Left lobe of liver (tissue), 2 donors: ENCODE measurements at regions not wholly inside any gene's neighbourhood (a gene's known extent, or its start where the extent isn't known, plus 50 kb on each side); places are given as distances from the start of the nearest gene placed in this dataset.
A peak's percentile ranks its signal among the peaks of the same experiment; 100 is the strongest.

Experiments used
- ATAC-seq: fragments of 200-7000 bp; cut with Tn5 transposase; one replicate; pipeline ENCODE4 v1.9.1; 2020; ENCODE audit warnings: mild to moderate bottlenecking, moderate library complexity
- DNase-seq: peaks from one replicate; pipeline ENCODE4 v3.0.0-alpha.2; 2020; ENCODE audit warnings: low spot score
- donor health status: DM: no; HTN: no; CAD: no; lungs with moderate emphysema.
- donor health status: DM: no; HTN: yes; CAD: no.

DNA sequence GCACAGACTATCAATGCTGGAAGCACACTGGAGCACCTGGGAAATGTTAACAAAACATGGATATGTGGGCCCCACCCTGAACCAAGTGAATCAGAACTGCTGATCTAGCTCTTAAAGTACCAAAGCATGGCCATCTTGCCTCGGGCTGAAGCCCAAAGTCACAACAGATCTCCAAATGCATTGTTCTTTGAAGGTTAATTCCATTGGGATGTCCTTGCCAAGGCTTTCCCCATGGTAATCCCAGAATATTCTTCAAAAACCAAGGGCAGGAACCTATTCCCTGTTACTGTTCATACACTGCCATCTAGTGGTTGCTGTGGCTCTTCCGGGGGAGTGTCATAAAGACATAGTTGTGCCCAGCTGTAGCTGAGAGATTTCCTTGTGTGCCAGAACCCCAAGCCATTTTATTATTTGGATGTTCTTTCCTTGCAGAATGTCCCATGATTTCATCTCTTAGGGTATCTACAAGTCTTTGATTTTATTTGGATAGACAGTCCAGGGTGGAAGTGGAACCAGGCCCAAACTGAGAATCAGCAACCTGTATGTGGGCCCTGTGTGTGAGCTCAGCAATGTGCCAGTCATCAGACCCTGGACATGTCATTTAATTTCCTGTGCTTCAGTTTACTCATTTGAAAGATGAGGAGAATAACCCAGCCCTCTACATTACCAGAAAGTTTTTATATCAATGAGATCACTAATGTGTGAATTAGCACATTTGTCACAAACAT is 290.0 kb downstream of the ACTL7B start:
- ATAC-seq, result peak; percentile 98
- DNase-seq, result no peak

DNA sequence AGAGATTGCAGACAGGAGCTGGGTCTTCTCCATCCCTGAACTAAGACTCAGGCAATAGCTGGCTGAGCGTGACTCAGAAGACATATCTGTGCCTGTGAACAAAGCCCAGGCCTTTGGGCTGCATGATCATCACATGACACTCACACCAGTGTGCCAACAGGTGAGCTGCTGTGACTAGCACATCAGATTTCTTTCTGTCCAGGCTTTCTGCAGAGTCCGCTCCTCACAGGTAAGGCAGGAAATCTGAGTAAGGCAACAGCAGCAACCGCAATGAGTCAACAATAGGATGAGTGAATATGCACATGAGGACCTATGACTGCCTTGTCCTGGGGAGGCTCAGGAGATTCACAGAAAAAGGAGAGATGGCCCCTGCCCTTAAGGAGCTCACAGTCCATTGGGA is 293.6 kb downstream of the ACTL7B start:
- DNase-seq (no peak), ATAC-seq (no peak)

DNA sequence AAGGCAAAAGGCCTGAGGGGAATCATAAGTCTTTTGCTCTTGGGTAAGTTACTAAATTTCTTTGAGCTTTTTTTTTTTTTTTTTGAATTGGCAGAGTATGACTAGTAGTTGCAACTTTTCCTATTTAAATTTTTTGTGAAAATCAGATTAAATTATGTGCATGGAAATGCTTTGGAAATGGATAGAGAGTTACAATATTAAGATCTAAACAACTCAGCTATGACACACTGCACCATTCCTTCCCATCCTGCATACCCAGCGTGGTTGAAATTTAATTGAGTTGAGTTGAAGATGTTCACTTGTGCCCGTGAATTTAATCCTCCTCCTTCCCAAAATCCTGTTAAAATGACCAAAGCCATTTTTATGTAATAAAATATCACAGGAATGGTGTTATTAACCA is 296.4 kb downstream of the ACTL7B start:
- ATAC-seq (no peak), DNase-seq (no peak)

DNA sequence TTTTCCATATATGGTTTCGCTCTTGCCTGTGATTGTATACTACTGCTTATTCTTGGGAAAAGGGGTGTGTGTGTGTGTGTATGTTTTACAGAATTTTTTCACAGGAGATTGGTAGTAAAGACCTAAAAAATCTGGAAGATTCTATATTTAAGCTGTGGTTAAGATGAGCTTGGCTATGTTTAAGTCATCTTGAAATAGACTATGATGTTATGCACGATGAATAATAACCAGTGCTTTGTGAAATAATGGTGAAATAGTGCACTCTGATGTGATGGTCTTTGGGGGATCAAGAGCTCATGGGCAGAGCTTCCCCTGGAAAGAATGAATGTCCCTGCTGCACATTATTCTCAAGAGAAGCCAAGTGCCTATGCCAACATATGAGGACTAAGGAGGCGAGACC is 301.0 kb downstream of the ACTL7B start:
- ATAC-seq, result no peak
- no peak for DNase-seq

DNA sequence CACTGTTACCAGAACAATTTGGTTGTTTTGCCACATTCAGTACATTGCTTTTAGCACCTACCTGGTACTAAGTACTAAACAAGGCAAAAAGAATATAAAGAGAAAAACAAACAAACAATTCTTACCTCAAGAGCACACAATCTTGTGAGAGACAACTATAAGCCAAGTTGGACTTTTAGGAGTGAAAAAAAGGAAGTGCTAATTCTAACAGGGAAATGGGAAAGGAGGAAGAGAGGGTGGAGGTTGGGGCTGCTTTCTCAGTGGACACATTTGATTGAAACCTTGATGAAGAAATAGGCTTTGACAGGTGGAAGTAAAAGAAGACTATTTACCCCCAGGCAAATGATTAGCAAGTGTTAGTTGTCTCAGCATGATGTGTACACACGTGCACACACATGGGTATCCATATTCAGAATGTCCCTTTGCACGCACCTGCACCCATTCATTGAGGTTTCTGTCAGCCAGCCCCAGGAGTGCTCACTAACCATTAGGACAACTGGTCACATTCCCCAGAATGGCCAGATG is 302.6 kb downstream of the ACTL7B start:
- ATAC-seq (no peak), DNase-seq (no peak)

DNA sequence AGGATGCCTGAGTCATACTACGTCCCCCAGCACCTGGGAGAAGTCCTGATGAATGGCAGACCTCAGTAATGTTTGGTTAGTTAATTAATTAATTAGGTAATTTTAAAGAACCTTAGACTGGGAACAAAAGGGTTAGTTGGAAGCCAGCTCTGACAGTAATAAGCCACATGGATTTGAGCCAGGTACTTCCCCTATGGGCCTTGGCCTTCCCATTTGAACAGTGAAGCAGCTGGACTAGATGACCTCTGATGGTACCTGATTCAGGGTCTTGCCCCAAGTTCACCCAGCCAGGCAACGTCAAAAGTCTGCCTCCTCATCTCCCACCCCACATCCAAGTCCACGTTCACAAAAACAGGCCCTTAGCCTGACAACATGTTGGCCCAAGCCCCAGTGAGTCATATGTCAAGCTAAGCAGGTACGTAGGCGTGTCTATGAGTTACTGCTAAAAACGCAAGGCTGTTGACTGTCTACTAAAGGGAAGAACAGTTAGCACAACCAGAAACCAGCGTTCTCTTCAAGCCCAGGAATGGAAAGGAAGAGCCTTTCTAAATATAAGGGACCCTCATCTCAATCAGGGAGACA is 303.2 kb downstream of the ACTL7B start:
- ATAC-seq (no peak), DNase-seq (no peak)

DNA sequence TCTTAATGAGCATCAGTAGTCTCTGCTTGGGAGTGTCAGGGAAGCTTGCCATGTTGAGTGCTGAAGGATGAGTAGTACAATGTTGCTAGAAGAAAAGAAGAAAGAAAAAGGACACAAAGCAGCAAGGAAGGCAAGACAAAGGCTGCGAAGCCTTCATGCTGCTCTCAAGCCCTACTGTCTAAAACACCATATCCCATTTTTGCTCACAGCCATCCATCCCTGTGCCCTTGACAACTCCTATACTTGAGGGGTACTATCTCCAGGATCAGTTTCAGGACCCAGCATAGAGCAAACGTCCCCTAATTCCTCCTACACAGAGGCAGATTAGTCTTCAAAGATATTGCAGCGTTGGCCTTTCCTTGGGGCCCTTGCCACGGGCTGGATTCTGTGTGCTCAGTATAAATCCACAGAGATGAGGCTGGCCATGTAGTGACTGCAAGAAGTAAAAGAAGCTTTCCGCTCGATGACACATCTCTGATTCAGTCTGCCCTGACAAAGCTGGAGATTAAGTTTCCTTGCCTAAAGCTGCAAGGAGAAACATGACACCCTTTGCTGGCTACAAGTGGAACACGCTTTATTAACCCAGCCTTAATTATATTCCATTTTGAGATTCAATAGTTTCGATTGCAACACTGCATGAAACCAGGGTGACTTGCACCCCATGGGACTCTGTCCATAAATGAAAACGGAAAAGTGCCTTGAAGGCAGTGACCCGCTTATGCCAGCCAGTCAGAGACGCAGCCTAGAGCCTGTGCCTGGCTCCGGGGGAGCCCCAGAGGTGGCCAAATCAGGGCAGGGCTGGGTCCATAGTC is 304.6 kb downstream of the ACTL7B start:
- no peak for ATAC-seq

DNA sequence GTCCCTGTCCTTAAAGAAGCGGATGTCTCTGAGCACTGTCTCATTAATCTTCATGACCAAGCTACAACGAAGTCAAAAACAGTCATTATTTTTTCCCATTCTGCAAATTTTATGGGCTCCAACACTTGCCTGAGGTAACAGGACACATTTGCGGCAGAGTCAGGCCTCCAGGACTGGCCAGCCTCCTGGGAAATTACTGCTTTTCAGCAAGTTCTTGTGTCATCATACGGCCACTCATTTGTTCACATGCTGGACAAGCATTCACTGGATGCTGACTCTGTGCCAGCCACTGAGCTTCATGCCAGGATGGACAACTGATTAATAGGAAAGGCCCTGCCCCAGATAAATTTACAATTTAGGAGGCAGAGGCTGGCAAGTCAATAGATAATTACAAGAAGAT is 305.7 kb downstream of the ACTL7B start:
- no peak for ATAC-seq
- DNase-seq, result no peak

More for the DNA sequence above, 304.6 kb downstream of the ACTL7B start:
- DNase-seq, result no peak

DNA sequence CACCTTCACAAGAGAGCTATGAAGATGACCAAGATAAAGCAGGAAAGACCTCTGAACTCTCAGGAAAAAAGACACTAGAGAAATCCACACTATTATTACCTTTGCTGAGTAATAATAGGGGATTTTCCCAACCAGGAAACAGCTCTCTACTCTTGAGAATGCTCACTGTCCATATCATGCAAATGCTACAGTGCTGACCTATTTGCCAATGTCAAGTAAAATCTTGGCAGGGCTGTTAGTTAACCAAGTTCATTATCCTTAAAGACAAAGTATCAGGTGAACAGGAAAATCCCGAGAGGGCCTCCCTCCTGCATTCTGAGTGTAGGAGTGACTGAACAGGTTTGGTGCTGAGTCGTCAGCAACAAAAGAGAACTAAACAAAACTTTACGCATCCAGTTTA is 306.6 kb downstream of the ACTL7B start:
- DNase-seq (no peak), ATAC-seq (no peak)

DNA sequence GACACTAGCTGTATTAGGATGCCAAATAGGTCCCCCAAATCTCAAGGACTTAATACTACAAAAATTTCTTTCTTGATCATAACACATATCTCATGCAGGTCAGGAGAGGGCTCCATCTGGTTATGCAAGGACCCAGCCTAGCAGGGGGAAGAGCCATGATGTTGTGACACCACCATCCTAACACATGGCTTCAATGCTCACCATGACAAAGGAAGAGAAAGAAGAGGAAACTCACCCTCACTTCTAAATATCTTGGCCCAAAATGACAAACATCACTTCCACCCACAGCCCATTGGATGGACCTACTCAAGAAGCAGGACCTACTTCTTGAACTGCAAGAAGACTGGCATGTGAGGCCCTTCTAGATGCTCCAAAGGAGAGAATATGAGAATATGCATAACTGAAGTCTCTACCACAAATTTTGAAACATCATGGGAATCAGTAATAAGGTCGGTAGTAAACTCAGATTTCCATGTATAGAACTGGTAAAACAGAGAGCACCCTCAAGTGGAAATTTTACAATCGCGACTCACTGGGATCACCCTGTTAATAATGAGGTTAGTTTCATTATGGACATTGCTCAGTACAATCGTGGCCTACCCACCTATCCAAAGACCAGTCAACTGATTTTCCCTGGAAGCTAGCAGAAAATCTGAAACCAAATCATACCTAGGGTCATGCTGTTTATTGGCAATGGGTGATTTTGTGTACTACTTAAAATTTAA is 308.2 kb downstream of the ACTL7B start:
- ATAC-seq (no peak), DNase-seq (no peak)

DNA sequence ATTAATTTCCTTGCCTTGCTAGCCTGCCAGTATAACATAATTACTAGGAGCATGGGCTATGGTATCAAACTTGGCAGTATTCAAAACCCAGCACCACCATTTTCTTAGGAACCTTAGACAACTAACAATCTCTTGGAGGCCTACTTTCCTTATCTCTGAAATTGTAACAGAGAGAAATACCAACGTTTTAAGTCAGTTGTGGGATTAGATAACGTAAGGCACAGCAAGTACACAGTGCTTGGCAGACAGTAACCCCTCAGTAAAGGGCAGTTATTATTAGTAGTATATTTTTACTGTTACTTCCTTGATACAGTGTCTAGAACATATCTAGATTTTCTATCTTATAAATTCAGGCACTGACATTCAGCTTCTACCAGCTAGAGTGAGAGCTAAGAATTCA is 309.6 kb downstream of the ACTL7B start:
- no peak for ATAC-seq
- no peak for DNase-seq

DNA sequence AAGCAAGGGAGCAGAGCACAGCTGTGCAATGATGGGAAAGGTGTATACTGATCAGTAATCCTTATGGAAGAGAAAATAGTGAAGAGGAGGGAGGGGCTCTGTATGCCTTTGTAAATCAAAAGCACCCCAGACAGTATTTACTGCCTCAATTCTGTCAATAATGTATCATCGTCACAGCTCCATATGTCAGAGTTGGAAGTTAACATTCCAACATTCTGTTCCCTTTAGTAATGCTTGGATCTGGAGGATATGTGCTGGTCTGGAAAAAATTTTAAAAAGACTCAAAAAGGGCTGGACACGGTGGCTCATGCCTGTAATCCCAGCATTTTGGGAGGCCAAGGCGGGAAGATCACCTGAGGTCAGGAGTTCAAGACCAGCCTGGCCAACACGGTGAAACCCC is 310.4 kb downstream of the ACTL7B start:
- ATAC-seq (no peak), DNase-seq (no peak)

DNA sequence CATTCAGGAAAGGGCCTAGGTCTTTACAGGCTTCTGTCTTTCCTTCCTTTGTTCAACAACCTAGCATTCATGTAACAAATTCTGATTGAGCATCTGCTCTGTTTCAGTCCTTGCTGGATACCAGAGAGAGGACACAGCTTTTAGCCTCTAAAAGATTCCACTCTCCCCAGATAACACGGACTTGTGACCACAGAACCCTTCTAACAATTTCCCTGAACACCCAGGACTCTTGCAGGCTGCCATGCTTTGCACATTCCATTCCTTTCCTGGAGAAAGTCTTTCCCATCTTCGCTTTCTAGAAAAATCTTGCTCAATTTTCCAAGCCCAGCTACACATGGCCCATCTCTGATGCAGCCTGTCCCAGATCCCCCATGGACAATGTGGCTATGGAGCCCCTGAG is 310.9 kb downstream of the ACTL7B start:
- DNase-seq (no peak), ATAC-seq (no peak)

DNA sequence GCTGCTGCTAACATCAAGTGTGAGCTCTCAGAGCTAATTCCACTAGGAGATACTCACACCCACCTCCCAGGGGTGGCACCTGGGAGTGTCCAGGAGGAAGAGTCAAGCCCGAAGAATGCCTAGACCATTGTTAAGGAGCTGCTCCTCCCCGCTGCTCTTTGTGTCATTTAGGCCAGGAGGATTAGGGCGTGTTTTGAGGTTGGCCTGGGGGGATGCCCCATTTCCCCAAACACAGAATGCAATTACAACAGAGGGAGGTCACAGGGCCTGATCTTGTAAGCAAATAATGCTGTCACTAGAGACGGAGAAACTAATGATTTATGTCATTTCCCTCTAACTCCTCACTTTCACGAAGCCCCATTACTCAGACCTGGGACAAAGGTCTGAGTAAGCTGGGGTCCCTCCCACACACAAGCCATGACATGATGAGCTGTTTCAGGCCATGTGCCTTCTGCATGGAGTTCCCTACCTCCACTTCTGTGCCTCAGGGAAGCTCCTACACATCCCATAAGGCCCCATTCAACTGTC is 312.5 kb downstream of the ACTL7B start:
- DNase-seq (no peak), ATAC-seq (no peak)

DNA sequence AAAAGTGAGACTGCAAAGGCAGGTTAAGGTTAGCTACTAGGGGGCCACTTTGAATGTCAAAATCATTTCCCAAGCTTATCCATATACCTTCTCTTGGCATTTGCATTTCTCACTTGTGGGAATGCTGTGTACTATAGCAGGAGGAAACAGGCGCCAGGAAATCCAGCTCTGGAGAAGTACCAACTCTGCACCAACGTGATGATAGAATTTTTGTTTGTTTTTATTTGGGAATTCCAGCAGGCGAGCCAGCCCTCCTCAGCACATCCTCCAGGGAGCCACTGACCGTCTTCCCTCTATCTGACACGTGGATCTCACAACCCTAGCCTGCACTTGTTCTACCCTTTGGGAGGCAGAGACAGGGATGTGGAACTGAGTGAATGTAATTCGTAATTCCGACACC is 318.0 kb downstream of the ACTL7B start:
- DNase-seq (no peak), ATAC-seq (no peak)

DNA sequence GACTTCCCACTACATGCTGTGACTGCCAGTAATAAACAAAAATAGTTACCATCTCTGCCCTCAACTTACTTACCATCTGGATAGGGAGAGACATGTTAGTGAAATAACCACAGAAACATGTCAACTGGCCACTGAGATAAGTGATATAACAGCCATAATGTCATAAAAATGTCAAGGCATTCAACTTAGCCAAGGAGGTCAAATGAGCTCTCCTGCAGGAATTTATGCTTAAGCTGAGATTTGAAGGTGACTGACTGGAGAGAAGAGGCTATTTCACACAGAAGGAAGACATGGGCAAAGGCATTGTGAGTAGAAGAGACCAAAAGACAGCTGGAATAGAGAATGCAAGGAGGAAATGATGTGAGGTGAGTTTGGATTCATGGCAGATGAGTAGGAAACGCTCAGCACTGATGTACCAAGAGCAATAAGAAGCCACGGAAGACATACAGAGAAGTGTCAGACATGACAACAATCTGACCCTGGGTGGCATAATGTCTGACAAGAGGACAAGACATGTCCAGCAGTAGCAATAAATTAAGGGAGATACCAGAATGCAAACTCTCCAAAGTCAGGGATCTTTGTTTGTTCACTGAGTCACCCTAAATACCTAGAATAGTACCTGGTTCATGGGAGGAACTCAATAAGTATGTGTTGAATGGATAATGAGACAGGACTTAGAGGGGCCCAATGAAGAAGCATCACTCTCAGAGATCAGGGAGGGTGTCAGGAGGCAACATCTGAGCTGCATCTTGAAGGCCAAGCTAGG is 318.8 kb downstream of the ACTL7B start:
- DNase-seq, result no peak

DNA sequence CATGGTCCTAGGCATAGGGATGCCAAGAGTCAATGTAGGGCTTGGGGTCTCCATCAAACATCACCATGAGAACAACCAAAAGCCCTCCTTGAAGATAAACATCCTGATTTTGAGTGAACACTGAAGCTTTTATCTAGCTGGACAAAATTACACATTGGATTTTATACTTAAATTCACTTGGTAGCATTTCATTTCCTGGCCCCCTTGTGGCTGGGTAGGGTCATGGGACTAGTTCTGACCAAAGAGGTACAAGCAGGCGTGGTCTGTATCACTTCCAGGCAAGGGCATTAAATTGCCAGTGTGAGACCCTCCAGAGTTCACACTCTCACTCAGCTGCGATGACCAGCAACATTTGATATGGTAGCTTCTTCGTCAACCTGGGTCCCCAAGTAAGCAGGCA is 320.3 kb downstream of the ACTL7B start:
- peak; percentile 59 for ATAC-seq

More for the DNA sequence above, 318.8 kb downstream of the ACTL7B start:
- no peak for ATAC-seq

DNA sequence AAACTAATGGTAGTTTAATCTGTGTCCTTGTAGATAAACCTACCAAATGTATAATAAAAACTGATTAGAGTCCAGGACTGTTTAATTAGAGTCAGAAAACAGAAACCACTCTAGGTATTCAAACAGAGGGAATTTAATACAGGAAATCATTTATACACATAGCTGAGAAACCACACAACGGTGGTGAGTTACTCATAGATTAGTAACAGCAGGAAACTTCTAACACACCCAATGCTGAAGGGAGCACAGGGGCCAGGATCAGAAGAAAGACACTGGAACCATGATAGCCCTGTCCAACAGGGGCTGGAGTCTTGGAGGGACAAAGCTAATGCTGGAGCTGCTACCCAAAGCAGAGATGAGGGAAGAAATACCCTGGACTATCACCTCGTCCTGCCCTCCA is 321.0 kb downstream of the ACTL7B start:
- no peak for ATAC-seq
- DNase-seq, result no peak

More for the DNA sequence above, 320.3 kb downstream of the ACTL7B start:
- DNase-seq, result no peak

DNA sequence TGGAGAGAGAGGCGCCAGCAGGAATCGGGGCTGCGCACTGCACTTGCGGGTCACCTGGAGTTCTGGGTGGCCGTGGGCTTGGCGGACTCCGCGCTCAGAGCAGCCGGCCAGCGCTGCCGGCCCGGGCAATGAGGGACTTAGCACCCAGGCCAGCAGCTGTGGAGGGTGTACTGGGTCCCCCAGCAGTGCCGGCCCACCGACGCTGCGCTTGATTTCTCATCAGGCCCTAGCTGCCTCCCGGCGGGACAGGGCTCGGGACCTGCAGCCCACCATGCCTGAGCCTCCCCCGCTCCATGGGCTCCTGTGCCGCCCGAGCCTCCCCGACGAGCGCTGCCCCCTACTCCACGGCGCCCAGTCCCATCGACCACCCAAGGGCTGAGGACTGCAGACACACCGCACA is 325.6 kb downstream of the ACTL7B start:
- no peak for ATAC-seq
- no peak for DNase-seq

DNA sequence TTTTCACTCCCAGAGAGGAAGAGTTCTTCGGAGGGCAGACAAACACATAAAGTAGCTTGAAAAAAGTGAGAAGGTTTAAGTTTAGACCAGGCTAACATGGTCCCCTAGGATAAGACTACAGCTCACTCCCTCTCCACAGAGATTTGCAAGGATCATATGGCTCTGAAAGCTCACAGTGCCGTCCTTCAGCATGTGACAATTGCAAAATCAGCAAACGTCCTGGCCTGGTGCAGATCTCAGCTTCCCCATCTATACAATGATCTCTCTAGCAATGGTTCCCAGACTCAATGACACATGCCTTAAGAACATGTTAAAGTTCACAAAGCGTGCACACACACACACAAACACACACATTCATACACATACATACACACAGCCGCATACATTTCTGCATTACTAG is 327.6 kb downstream of the ACTL7B start:
- no peak for ATAC-seq
- no peak for DNase-seq
